Parathyroid adenoma (tissue), 2 donors: ENCODE measurements at regions not wholly inside any gene's neighbourhood (a gene's known extent, or its start where the extent isn't known, plus 50 kb on each side); places are given as distances from the start of the nearest gene placed in this dataset.

Source experiments
- H2AFZ ChIP-seq: fragments of 300-600 bp; sonication (generic); one replicate; pipeline ENCODE4 v1.7.0; 2017; ENCODE audit warnings: antibody characterized with exemption, mild to moderate bottlenecking
- H3K27ac ChIP-seq: fragments of 300-600 bp; sonication (generic); one replicate; pipeline ENCODE4 v1.7.0; 2017
- H3K27me3 ChIP-seq: fragments of 300-600 bp; sonication (generic); one replicate; pipeline ENCODE4 v1.7.0; 2017; ENCODE audit warnings: low read length; ENCODE audit not compliant: control insufficient read depth, insufficient read depth
- H3K36me3 ChIP-seq: fragments of 300-600 bp; sonication (generic); one replicate; pipeline ENCODE4 v1.7.0; 2017; ENCODE audit warnings: low read length; ENCODE audit not compliant: control insufficient read depth, insufficient read depth
- H3K4me1 ChIP-seq: fragments of 300-600 bp; sonication (generic); one replicate; pipeline ENCODE4 v1.7.0; 2017; ENCODE audit warnings: control low read depth
- H3K4me2 ChIP-seq: fragments of 300-600 bp; sonication (generic); one replicate; pipeline ENCODE4 v1.7.0; 2017; ENCODE audit warnings: low read length
- H3K4me3 ChIP-seq: fragments of 300-600 bp; sonication (generic); one replicate; pipeline ENCODE4 v1.7.0; 2017; ENCODE audit warnings: low read depth, low read length
- H3K79me2 ChIP-seq: fragments of 300-600 bp; sonication (generic); one replicate; pipeline ENCODE4 v1.7.0; 2017; ENCODE audit warnings: control low read depth
- H3K9ac ChIP-seq: fragments of 300-600 bp; sonication (generic); one replicate; pipeline ENCODE4 v1.7.0; 2017; ENCODE audit warnings: mild to moderate bottlenecking
- H3K9me3 ChIP-seq: fragments of 300-600 bp; sonication (generic); one replicate; pipeline ENCODE4 v1.7.0; 2017; ENCODE audit warnings: low read length; ENCODE audit not compliant: control insufficient read depth
- TF ChIP-seq, protein P1 (sequence below): fragments of 300-600 bp; sonication (generic); IDR thresholded peaks from one replicate; pipeline ENCODE4 v1.7.0; 2017; ENCODE audit warnings: antibody characterized with exemption, mild to moderate bottlenecking
- donor health status: primary hyperparathyroidism.

DNA sequence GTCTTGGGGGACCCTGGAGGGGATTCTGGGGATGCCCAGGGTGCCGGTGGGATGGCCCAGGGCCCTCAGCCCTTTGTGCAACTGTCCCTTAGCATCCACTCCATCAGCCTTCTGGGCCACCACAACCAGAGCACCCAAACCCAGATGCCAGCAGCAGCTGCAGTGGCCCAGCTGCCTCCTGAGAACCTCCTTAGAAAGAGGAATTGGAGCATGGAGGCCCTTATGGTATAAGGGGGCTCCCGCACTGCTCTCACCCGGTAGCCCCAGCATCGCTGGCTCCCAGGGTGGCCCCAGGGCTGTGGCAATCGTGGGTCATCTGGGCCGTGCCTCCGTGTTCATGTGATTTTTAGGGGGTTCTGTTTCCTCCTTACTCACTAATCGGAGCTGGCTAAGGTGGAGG lies 463.3 kb downstream of the ICE1 start:
- Histone ChIP-seq H3K9me3 (no peaks in the 10 kb centered on the region), H3K4me2 (no peak overlapping the region)
- TF ChIP-seq, protein P1, sequence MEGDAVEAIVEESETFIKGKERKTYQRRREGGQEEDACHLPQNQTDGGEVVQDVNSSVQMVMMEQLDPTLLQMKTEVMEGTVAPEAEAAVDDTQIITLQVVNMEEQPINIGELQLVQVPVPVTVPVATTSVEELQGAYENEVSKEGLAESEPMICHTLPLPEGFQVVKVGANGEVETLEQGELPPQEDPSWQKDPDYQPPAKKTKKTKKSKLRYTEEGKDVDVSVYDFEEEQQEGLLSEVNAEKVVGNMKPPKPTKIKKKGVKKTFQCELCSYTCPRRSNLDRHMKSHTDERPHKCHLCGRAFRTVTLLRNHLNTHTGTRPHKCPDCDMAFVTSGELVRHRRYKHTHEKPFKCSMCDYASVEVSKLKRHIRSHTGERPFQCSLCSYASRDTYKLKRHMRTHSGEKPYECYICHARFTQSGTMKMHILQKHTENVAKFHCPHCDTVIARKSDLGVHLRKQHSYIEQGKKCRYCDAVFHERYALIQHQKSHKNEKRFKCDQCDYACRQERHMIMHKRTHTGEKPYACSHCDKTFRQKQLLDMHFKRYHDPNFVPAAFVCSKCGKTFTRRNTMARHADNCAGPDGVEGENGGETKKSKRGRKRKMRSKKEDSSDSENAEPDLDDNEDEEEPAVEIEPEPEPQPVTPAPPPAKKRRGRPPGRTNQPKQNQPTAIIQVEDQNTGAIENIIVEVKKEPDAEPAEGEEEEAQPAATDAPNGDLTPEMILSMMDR = no peak

DNA sequence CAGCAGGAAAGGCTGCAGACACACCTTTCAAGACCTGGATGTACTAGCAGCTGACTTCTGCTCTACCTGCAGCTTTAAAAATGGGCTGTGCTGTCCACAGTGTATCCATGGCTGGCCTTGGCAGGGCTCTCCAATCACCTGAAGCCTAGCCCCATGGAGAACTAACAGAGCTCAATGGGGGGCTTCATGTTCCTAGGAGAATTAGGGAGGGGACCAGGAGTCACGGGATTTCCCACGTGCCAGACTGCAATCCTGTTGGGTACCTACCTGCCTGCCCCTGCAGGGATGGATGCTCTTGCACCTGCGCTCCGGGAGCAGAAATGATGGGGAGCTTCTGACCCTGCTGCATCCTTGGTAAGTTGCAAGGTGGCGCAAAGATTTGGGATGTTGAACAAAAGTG lies 462.1 kb downstream of the ICE1 start:
- Histone ChIP-seq H3K9me3 (no peaks in the 10 kb centered on the region), H3K27me3 (no peaks in the 10 kb centered on the region), H3K79me2 (no peaks in the 10 kb centered on the region), H3K4me1 (no peaks in the 10 kb centered on the region), H3K36me3 (no peaks in the 10 kb centered on the region), H3K4me3 (no peak overlapping the region), H3K9ac (no peak overlapping the region), H2AFZ (no peak overlapping the region), H3K4me2 (no peak overlapping the region), H3K27ac (no peak overlapping the region)
- TF ChIP-seq, protein P1 = no peak

More for the DNA sequence above, 463.3 kb downstream of the ICE1 start:
- H3K79me2 ChIP-seq = no peaks in the 10 kb centered on the region
- no peak overlapping the region for H3K9ac ChIP-seq
- no peak overlapping the region for H3K4me3 ChIP-seq
- no peaks in the 10 kb centered on the region for H3K27me3 ChIP-seq
- no peak overlapping the region for H3K27ac ChIP-seq
- no peaks in the 10 kb centered on the region for H3K4me1 ChIP-seq
- H3K36me3 ChIP-seq = no peaks in the 10 kb centered on the region
- H2AFZ ChIP-seq = no peak overlapping the region

DNA sequence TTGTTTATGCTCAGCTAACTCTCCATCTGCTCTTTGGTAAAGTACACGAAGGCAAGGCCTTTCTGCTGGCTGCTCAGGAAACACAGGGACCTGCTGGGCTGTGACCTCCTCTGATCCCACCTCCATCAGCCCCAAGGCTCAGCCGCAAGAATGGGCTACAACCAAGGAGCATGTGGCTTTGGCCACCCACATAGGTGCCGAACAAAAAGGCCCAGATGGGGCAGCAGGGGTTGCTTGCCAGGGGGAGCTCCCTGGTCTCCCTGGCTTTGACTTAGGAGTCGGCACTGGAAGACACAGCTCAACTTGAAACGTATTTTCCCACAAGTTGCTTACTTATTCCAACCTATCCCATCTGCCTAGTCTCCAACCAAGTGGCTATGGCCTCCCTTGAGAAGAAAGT lies 461.1 kb downstream of the ICE1 start:
- Histone ChIP-seq H3K9ac (no peak overlapping the region), H3K4me2 (no peak overlapping the region), H3K9me3 (no peaks in the 10 kb centered on the region), H3K27ac (no peak overlapping the region), H3K27me3 (no peaks in the 10 kb centered on the region), H3K4me3 (no peak overlapping the region), H3K36me3 (no peaks in the 10 kb centered on the region), H2AFZ (no peak overlapping the region), H3K4me1 (no peaks in the 10 kb centered on the region), H3K79me2 (no peaks in the 10 kb centered on the region)
- TF ChIP-seq, protein P1 = no peak

DNA sequence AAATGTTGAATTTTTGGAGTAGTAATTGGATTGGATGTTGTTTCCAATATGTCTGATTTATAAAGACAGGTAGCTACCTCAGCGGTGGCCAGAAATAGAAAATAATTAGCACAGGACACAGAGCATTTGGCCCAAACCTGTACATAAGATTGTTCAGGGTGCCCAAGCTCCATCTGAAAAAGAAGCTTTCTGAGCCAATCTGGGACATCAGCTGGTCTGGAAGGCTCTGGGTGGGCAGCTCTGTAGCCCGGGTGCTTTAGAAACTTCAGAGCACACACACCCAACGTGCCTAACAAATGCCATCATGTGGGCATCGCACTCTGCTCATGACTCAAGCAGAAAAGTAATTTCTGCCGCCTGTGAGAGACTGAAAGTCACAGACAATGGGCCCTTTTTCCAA lies 460.7 kb downstream of the ICE1 start:
- H3K4me3 ChIP-seq = no peak overlapping the region

DNA sequence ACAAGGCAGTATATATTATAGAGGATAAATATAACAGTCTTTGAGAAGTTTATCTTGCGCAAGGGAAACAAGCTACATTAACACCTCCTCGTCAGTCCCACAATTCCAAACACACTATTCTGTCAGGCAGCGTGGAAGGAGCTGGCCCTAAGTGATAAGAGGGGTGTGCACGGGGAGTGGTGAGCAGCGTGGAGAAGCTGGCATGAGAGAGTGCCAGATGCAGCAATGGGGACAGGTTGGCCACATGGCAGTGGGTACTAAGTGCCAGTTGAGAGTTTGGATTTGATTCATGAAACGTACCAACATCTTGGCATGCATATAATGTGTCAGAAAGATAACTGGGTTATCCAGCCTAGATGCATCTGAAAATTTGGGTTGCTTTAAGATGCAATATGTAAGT lies 460.2 kb downstream of the ICE1 start:
- Histone ChIP-seq H3K4me2 (no peak overlapping the region), H3K9me3 (no peaks in the 10 kb centered on the region), H3K27ac (no peak overlapping the region), H2AFZ (no peak overlapping the region), H3K9ac (no peak overlapping the region), H3K4me1 (no peaks in the 10 kb centered on the region), H3K4me3 (no peak overlapping the region), H3K79me2 (no peaks in the 10 kb centered on the region), H3K36me3 (no peaks in the 10 kb centered on the region), H3K27me3 (no peaks in the 10 kb centered on the region)
- TF ChIP-seq, protein P1 = no peak

More for the DNA sequence above, 460.7 kb downstream of the ICE1 start:
- Histone ChIP-seq H3K9ac (no peak overlapping the region), H3K27ac (no peak overlapping the region), H3K4me1 (no peaks in the 10 kb centered on the region), H3K9me3 (no peaks in the 10 kb centered on the region), H3K36me3 (no peaks in the 10 kb centered on the region), H3K79me2 (no peaks in the 10 kb centered on the region), H3K27me3 (no peaks in the 10 kb centered on the region), H3K4me2 (no peak overlapping the region), H2AFZ (no peak overlapping the region)
- TF ChIP-seq, protein P1 = no peak
